CD4-positive, alpha-beta T cell treated with Interferon gamma for 1 hour (primary cell): ENCODE measurements at regions not wholly inside any gene's neighbourhood (a gene's known extent, or its start where the extent isn't known, plus 50 kb on each side); places are given as distances from the start of the nearest gene placed in this dataset.

Experiments used
- DNase-seq: peaks from one replicate; pipeline ENCODE4 v3.0.0-alpha.2; 2020

GRCh38 chr2:118496870-118497611, 350.4 kb downstream of the EN1 start:
- DNase-seq, result no peak

GRCh38 chr2:118496467-118496866, 351.0 kb downstream of the EN1 start:
- DNase-seq, result no peak

- DNase-seq, result no peak
Measured at GRCh38 chr2:118495290-118495689, 352.2 kb downstream of the EN1 start.

- DNase-seq, result no peak
Measured at GRCh38 chr2:118493213-118493612, 354.2 kb downstream of the EN1 start.

- DNase-seq, result no peak
Measured at GRCh38 chr2:118492335-118492734, 355.1 kb downstream of the EN1 start.

- no peak for DNase-seq
Measured at GRCh38 chr2:118490330-118490729, 357.1 kb downstream of the EN1 start.

GRCh38 chr2:118489712-118490299, 357.6 kb downstream of the EN1 start:
- DNase-seq, result no peak

- no peak for DNase-seq
Measured at GRCh38 chr2:118481299-118481698, 366.1 kb downstream of the EN1 start.

GRCh38 chr2:118479020-118479419, 368.4 kb downstream of the EN1 start:
- DNase-seq, result no peak

GRCh38 chr2:118477111-118477862, 370.2 kb downstream of the EN1 start:
- DNase-seq, result no peak

GRCh38 chr2:118475622-118476205, 371.7 kb downstream of the EN1 start:
- no peak for DNase-seq

- no peak for DNase-seq
Measured at GRCh38 chr2:118474541-118474920, 372.9 kb downstream of the EN1 start.

- no peak for DNase-seq
Measured at GRCh38 chr2:118473846-118474540, 373.5 kb downstream of the EN1 start.

- no peak for DNase-seq
Measured at GRCh38 chr2:118473241-118473640, 374.2 kb downstream of the EN1 start.

- DNase-seq, result no peak
Measured at GRCh38 chr2:118470297-118470696, 377.2 kb downstream of the EN1 start.

- no peak for DNase-seq
Measured at GRCh38 chr2:118469103-118469502, 378.3 kb downstream of the EN1 start.

- DNase-seq, result no peak
Measured at GRCh38 chr2:118464546-118465265, 376.4 kb downstream of the INSIG2 start.

- no peak for DNase-seq
Measured at GRCh38 chr2:118464046-118464445, 375.8 kb downstream of the INSIG2 start.

GRCh38 chr2:118460425-118460824, 372.2 kb downstream of the INSIG2 start:
- DNase-seq, result no peak

- DNase-seq, result no peak
Measured at GRCh38 chr2:118459426-118459825, 371.2 kb downstream of the INSIG2 start.

GRCh38 chr2:118457951-118458350, 369.7 kb downstream of the INSIG2 start:
- DNase-seq, result no peak

GRCh38 chr2:118449401-118449800, 361.1 kb downstream of the INSIG2 start:
- no peak for DNase-seq
